ENCODE measurements at regions not wholly inside any gene's neighbourhood (a gene's known extent, or its start where the extent isn't known, plus 50 kb on each side); places are given as distances from the start of the nearest gene placed in this dataset.

- H3K4me3 ChIP-seq (ENCODE audit: low read depth, low read length), result no peak overlapping the region
- WGBS (ENCODE audit: extremely low coverage, insufficient coverage, insufficient read length), result no CpG with 5 or more reads among the region's 14 CpGs
Observed at GRCh38 chr9:129273136-129273895, 95.3 kb upstream of the IER5L start.

GRCh38 chr9:129272348-129273025 lies 94.4 kb upstream of the IER5L start:
- no peak overlapping the region for H3K4me3 ChIP-seq (ENCODE audit: low read depth, low read length)
- H3K79me1 ChIP-seq (ENCODE audit: low read length), result peaks cover 2% of the 10 kb centered on the region
- H3K27ac ChIP-seq (ENCODE audit: low read depth, low read length), result no peak overlapping the region
- no peak overlapping the region for H2BK5ac ChIP-seq (ENCODE audit: low read depth, low read length, poor library complexity)
- H3K4me2 ChIP-seq (ENCODE audit: low read length), result no peak overlapping the region
- H3K9ac ChIP-seq (ENCODE audit: low read length), result no peak overlapping the region
- H3K9me3 ChIP-seq (ENCODE audit: insufficient read depth, low read depth, low read length), result peaks cover 3% of the 10 kb centered on the region
- H3K27me3 ChIP-seq (ENCODE audit: insufficient read depth, low read length), result no peaks in the 10 kb centered on the region
- H4K8ac ChIP-seq (ENCODE audit: low read depth, low read length), result no peak overlapping the region
- no peak overlapping the region for H3K23ac ChIP-seq (ENCODE audit: low read length)
- no peaks in the 10 kb centered on the region for H3K36me3 ChIP-seq (ENCODE audit: control insufficient read depth in 1 of 2, insufficient read depth in 2 of 2, low read length in 2 of 2)
- no peak overlapping the region for H2BK12ac ChIP-seq (ENCODE audit: low read length)
- no peak overlapping the region for H2AFZ ChIP-seq (ENCODE audit: insufficient read depth, low read length, poor library complexity)
- no peak for DNase-seq
- no peak overlapping the region for H3K18ac ChIP-seq (ENCODE audit: low read length)
- H2BK120ac ChIP-seq (ENCODE audit: insufficient read depth, low read length, poor library complexity), result no peak overlapping the region
- peaks cover 14 to 21% of the 10 kb centered on the region in 2 experiments for H3K4me1 ChIP-seq (ENCODE audit: control insufficient read depth in 1 of 2, insufficient read depth in 2 of 2, low read length in 2 of 2)
- no peak overlapping the region for H2AK5ac ChIP-seq (ENCODE audit: low read length)
- H3K14ac ChIP-seq (ENCODE audit: low read length), result no peak overlapping the region
- no CpG with 5 or more reads among the region's 9 CpGs for WGBS (ENCODE audit: extremely low coverage, insufficient coverage, insufficient read length)
- H3K79me2 ChIP-seq (ENCODE audit: control insufficient read depth, insufficient read depth, low read length, poor library complexity), result no peaks in the 10 kb centered on the region
- H3K4ac ChIP-seq (ENCODE audit: low read depth, low read length), result no peak overlapping the region
- no peak overlapping the region for H4K91ac ChIP-seq (ENCODE audit: low read depth, low read length)
- H4K12ac ChIP-seq (ENCODE audit: low read depth, low read length), result no peak overlapping the region

More at GRCh38 chr9:129273136-129273895, 95.3 kb upstream of the IER5L start:
- no peak overlapping the region for H3K23ac ChIP-seq (ENCODE audit: low read length)
- no peak overlapping the region for H3K18ac ChIP-seq (ENCODE audit: low read length)
- no peak overlapping the region for H2AFZ ChIP-seq (ENCODE audit: insufficient read depth, low read length, poor library complexity)
- H4K12ac ChIP-seq (ENCODE audit: low read depth, low read length), result no peak overlapping the region
- H3K9ac ChIP-seq (ENCODE audit: low read length), result no peak overlapping the region
- no peak overlapping the region for H4K8ac ChIP-seq (ENCODE audit: low read depth, low read length)
- H2BK5ac ChIP-seq (ENCODE audit: low read depth, low read length, poor library complexity), result no peak overlapping the region
- H3K9me3 ChIP-seq (ENCODE audit: insufficient read depth, low read depth, low read length), result peaks cover 3% of the 10 kb centered on the region
- H3K79me2 ChIP-seq (ENCODE audit: control insufficient read depth, insufficient read depth, low read length, poor library complexity), result no peaks in the 10 kb centered on the region
- H3K27me3 ChIP-seq (ENCODE audit: insufficient read depth, low read length), result no peaks in the 10 kb centered on the region
- H3K36me3 ChIP-seq (ENCODE audit: control insufficient read depth in 1 of 2, insufficient read depth in 2 of 2, low read length in 2 of 2), result no peaks in the 10 kb centered on the region
- no peak overlapping the region for H3K4ac ChIP-seq (ENCODE audit: low read depth, low read length)
- H3K4me2 ChIP-seq (ENCODE audit: low read length), result no peak overlapping the region
- H4K91ac ChIP-seq (ENCODE audit: low read depth, low read length), result no peak overlapping the region
- H2BK120ac ChIP-seq (ENCODE audit: insufficient read depth, low read length, poor library complexity), result no peak overlapping the region
- peaks cover 18 to 25% of the 10 kb centered on the region in 2 experiments for H3K4me1 ChIP-seq (ENCODE audit: control insufficient read depth in 1 of 2, insufficient read depth in 2 of 2, low read length in 2 of 2)
- no peak overlapping the region for H3K27ac ChIP-seq (ENCODE audit: low read depth, low read length)
- no peak for DNase-seq
- peak overlapping the region; percentile 16 for H2BK12ac ChIP-seq (ENCODE audit: low read length)
- H2AK5ac ChIP-seq (ENCODE audit: low read length), result no peak overlapping the region
- H3K14ac ChIP-seq (ENCODE audit: low read length), result no peak overlapping the region
- H3K79me1 ChIP-seq (ENCODE audit: low read length), result peaks cover 2% of the 10 kb centered on the region

- Histone ChIP-seq H2BK120ac (ENCODE audit: insufficient read depth, low read length, poor library complexity) (no peak overlapping the region), H3K9me3 (ENCODE audit: insufficient read depth, low read depth, low read length) (peaks cover 3% of the 10 kb centered on the region), H2AK5ac (ENCODE audit: low read length) (no peak overlapping the region), H3K79me2 (ENCODE audit: control insufficient read depth, insufficient read depth, low read length, poor library complexity) (no peaks in the 10 kb centered on the region), H4K12ac (ENCODE audit: low read depth, low read length) (no peak overlapping the region), H4K91ac (ENCODE audit: low read depth, low read length) (no peak overlapping the region), H2BK12ac (ENCODE audit: low read length) (no peak overlapping the region), H3K9ac (ENCODE audit: low read length) (no peak overlapping the region), H3K36me3 (ENCODE audit: control insufficient read depth in 1 of 2, insufficient read depth in 2 of 2, low read length in 2 of 2) (no peaks in the 10 kb centered on the region), H3K27ac (ENCODE audit: low read depth, low read length) (no peak overlapping the region), H2AFZ (ENCODE audit: insufficient read depth, low read length, poor library complexity) (no peak overlapping the region), H3K4me3 (ENCODE audit: low read depth, low read length) (no peak overlapping the region), H3K4me1 (ENCODE audit: control insufficient read depth in 1 of 2, insufficient read depth in 2 of 2, low read length in 2 of 2) (peaks cover 8% of the 10 kb centered on the region in 2 experiments), H2BK5ac (ENCODE audit: low read depth, low read length, poor library complexity) (no peak overlapping the region), H4K8ac (ENCODE audit: low read depth, low read length) (no peak overlapping the region), H3K18ac (ENCODE audit: low read length) (no peak overlapping the region), H3K4ac (ENCODE audit: low read depth, low read length) (no peak overlapping the region), H3K79me1 (ENCODE audit: low read length) (no peaks in the 10 kb centered on the region), H3K27me3 (ENCODE audit: insufficient read depth, low read length) (no peaks in the 10 kb centered on the region), H3K23ac (ENCODE audit: low read length) (no peak overlapping the region), H3K14ac (ENCODE audit: low read length) (no peak overlapping the region), H3K4me2 (ENCODE audit: low read length) (no peak overlapping the region)
- no CpG with 5 or more reads among the region's 11 CpGs for WGBS (ENCODE audit: extremely low coverage, insufficient coverage, insufficient read length)
- DNase-seq, result no peak
Observed at GRCh38 chr9:129270903-129271431, 92.9 kb upstream of the IER5L start.

- no peak for DNase-seq
- Histone ChIP-seq H3K4me3 (ENCODE audit: low read depth, low read length) (no peak overlapping the region), H3K14ac (ENCODE audit: low read length) (no peak overlapping the region), H3K4me1 (ENCODE audit: control insufficient read depth in 1 of 2, insufficient read depth in 2 of 2, low read length in 2 of 2) (peaks cover under 1% of the 10 kb centered on the region in 2 experiments), H2BK12ac (ENCODE audit: low read length) (no peak overlapping the region), H3K9ac (ENCODE audit: low read length) (no peak overlapping the region), H4K8ac (ENCODE audit: low read depth, low read length) (no peak overlapping the region), H2BK5ac (ENCODE audit: low read depth, low read length, poor library complexity) (no peak overlapping the region), H3K36me3 (ENCODE audit: control insufficient read depth in 1 of 2, insufficient read depth in 2 of 2, low read length in 2 of 2) (no peaks in the 10 kb centered on the region), H2BK120ac (ENCODE audit: insufficient read depth, low read length, poor library complexity) (no peak overlapping the region), H3K79me1 (ENCODE audit: low read length) (no peaks in the 10 kb centered on the region), H4K91ac (ENCODE audit: low read depth, low read length) (no peak overlapping the region), H3K4ac (ENCODE audit: low read depth, low read length) (no peak overlapping the region), H4K12ac (ENCODE audit: low read depth, low read length) (no peak overlapping the region), H3K27ac (ENCODE audit: low read depth, low read length) (no peak overlapping the region), H2AFZ (ENCODE audit: insufficient read depth, low read length, poor library complexity) (no peak overlapping the region), H3K27me3 (ENCODE audit: insufficient read depth, low read length) (no peaks in the 10 kb centered on the region), H3K9me3 (ENCODE audit: insufficient read depth, low read depth, low read length) (peaks cover 3% of the 10 kb centered on the region), H3K79me2 (ENCODE audit: control insufficient read depth, insufficient read depth, low read length, poor library complexity) (no peaks in the 10 kb centered on the region), H2AK5ac (ENCODE audit: low read length) (no peak overlapping the region), H3K4me2 (ENCODE audit: low read length) (no peak overlapping the region), H3K18ac (ENCODE audit: low read length) (no peak overlapping the region), H3K23ac (ENCODE audit: low read length) (no peak overlapping the region)
- no CpG with 5 or more reads among the region's 10 CpGs for WGBS (ENCODE audit: extremely low coverage, insufficient coverage, insufficient read length)
Observed at GRCh38 chr9:129270205-129270604, 92.1 kb upstream of the IER5L start.
